ENCODE measurements at regions not wholly inside any gene's neighbourhood (a gene's known extent, or its start where the extent isn't known, plus 50 kb on each side); places are given as distances from the start of the nearest gene placed in this dataset.
"Not testable (repeated sequence)": the region's sequence is repeated elsewhere in the genome, so short reads cannot be mapped to it uniquely, and the experiment has no call there.

DNA sequence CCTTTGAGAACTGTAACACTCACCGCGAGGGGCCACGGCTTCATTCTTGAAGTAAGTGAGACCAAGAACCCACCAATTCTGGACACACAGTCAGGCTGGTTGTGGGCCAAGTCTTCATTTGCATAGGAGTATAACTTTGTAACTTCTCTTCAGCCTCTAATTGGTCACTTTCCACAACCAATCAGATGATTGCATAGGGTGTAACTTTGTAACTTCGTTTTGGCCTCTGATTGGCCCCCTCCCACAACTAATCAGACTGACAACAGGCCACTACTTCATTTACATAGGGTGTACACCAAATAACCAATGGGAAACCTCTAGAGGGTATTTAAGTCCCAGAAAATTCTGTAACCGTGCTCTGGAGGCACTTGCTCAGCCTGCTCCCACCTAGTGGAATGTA, 77.5 kb upstream of the TCF4 start:
- in situ Hi-C loops (cut with MboI; ENCODE audit: low sequenced_read_pairs) (no loop called here), intact Hi-C loops (cut with micrococcal nuclease) (no loop called here)
- H3K4me3 ChIP-seq (ENCODE audit: insufficient read depth, low read depth, low read length): no peak overlapping the region

DNA sequence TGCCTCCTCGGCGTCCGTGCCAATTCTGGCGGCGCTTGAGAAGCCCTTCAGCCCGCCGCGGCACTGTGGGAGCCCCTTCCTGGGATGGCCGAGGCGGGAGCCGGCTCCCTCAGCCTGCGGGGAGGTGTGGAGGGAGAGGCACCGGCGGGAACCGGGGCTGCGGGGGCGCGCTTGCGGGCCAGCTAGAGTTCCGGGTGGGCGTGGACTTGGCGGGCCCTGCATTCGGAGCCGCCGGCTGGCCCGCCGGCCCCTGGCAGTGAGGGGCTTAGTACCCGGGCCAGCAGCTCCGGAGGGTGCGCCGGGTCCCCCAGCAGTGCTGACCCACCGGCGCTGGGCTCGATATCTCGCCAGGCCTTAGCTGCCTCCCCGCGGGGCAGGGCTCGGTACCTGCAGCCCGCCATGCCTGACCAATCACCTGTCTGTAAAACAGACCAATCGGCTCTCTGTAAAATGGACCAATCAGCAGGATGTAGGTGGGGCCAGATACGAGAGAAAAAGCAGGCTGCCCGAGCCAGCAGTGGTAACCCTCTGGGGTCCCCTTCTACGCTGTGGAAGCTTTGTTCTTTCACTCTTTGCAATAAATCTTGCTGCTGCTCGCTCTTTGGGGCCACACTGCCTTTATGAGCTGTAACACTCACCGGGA, 76.9 kb upstream of the TCF4 start:
- H3K9me3 ChIP-seq (ENCODE audit: control insufficient read depth, insufficient read depth, low read length); DNase-seq; H3K23ac ChIP-seq (ENCODE audit: low read depth, low read length); H3K18ac ChIP-seq (ENCODE audit: low read depth, low read length); H3K56ac ChIP-seq (ENCODE audit: extremely low read depth, insufficient read depth, low read length); in situ Hi-C loops (cut with MboI; ENCODE audit: low sequenced_read_pairs); H4K20me1 ChIP-seq (ENCODE audit: insufficient read depth, low read length); H3K27ac ChIP-seq (ENCODE audit: insufficient read depth, low read length); dilution Hi-C loops (cut with HindIII; ENCODE audit: low sequenced_read_pairs, unreplicated experiment); CTCF ChIA-PET; intact Hi-C loops (cut with micrococcal nuclease); ATAC-seq (ENCODE audit: low read depth); H3K9me1 ChIP-seq (ENCODE audit: insufficient read depth, low read length); H2BK5ac ChIP-seq (ENCODE audit: low read depth, low read length, poor library complexity, severe bottlenecking); H3K36me3 ChIP-seq (ENCODE audit: control insufficient read depth, insufficient read depth, low read length); H3K4ac ChIP-seq (ENCODE audit: low read depth, low read length); H2AK5ac ChIP-seq (ENCODE audit: low read depth, low read length); H4K8ac ChIP-seq (ENCODE audit: low read depth in 2 of 2, low read length in 2 of 2); H3K79me1 ChIP-seq (ENCODE audit: low read depth in 1 of 2, low read length in 2 of 2); H2BK120ac ChIP-seq (ENCODE audit: low read depth, low read length); H3K4me3 ChIP-seq (ENCODE audit: insufficient read depth, low read depth, low read length); H4K5ac ChIP-seq (ENCODE audit: low read depth, low read length); H2BK20ac ChIP-seq (ENCODE audit: low read depth, low read length); H3K9ac ChIP-seq (ENCODE audit: low read depth, low read length); BruUV-seq (replicated peaks); POLR2A ChIA-PET (ENCODE audit: unreplicated experiment); H2BK15ac ChIP-seq (ENCODE audit: low read depth, low read length); H3K4me1 ChIP-seq (ENCODE audit: control insufficient read depth, insufficient read depth, low read length); H2AK9ac ChIP-seq (replicated peaks; ENCODE audit: low read depth, low read length, poor library complexity); H3K4me2 ChIP-seq (ENCODE audit: low read depth, low read length); H4K91ac ChIP-seq (ENCODE audit: insufficient read depth, low read depth, low read length); H3K27me3 ChIP-seq (ENCODE audit: control insufficient read depth, insufficient read depth, low read length); H3K14ac ChIP-seq (replicated peaks; ENCODE audit: low read depth, low read length); H2AFZ ChIP-seq (replicated peaks; ENCODE audit: low read length, poor library complexity): not testable (repeated sequence)
- 97% methylated on average over 13 of the region's 45 CpGs; no CpG with 5 or more reads in 1 of the 2 experiments for WGBS, 2 experiments (ENCODE audit: extremely low coverage in 2 of 2, insufficient read length in 1 of 2)

More for the DNA sequence above, 77.5 kb upstream of the TCF4 start:
- Histone ChIP-seq H3K23ac (ENCODE audit: low read depth, low read length) (no peak overlapping the region), H2BK5ac (ENCODE audit: low read depth, low read length, poor library complexity, severe bottlenecking) (no peak overlapping the region), H2BK20ac (ENCODE audit: low read depth, low read length) (no peak overlapping the region), H4K20me1 (ENCODE audit: insufficient read depth, low read length) (no peaks in the 10 kb centered on the region), H3K4me1 (ENCODE audit: control insufficient read depth, insufficient read depth, low read length) (no peaks in the 10 kb centered on the region), H2AK9ac (replicated peaks; ENCODE audit: low read depth, low read length, poor library complexity) (no peak overlapping the region), H3K4ac (ENCODE audit: low read depth, low read length) (no peak overlapping the region), H4K91ac (ENCODE audit: insufficient read depth, low read depth, low read length) (no peak overlapping the region), H3K18ac (ENCODE audit: low read depth, low read length) (no peak overlapping the region), H3K79me1 (ENCODE audit: low read depth in 1 of 2, low read length in 2 of 2) (no peaks in the 10 kb centered on the region), H2AFZ (replicated peaks; ENCODE audit: low read length, poor library complexity) (no peak overlapping the region), H3K9me3 (ENCODE audit: control insufficient read depth, insufficient read depth, low read length) (no peaks in the 10 kb centered on the region), H4K8ac (ENCODE audit: low read depth in 2 of 2, low read length in 2 of 2) (no peak overlapping the region), H2AK5ac (ENCODE audit: low read depth, low read length) (no peak overlapping the region), H3K27me3 (ENCODE audit: control insufficient read depth, insufficient read depth, low read length) (peaks cover 2% of the 10 kb centered on the region), H4K5ac (ENCODE audit: low read depth, low read length) (no peak overlapping the region), H2BK120ac (ENCODE audit: low read depth, low read length) (no peak overlapping the region), H3K9ac (ENCODE audit: low read depth, low read length) (no peak overlapping the region), H3K9me1 (ENCODE audit: insufficient read depth, low read length) (no peaks in the 10 kb centered on the region), H2BK15ac (ENCODE audit: low read depth, low read length) (no peak overlapping the region), H3K36me3 (ENCODE audit: control insufficient read depth, insufficient read depth, low read length) (no peaks in the 10 kb centered on the region), H3K56ac (ENCODE audit: extremely low read depth, insufficient read depth, low read length) (no peak overlapping the region), H3K27ac (ENCODE audit: insufficient read depth, low read length) (no peak overlapping the region), H3K14ac (replicated peaks; ENCODE audit: low read depth, low read length) (no peak overlapping the region), H3K4me2 (ENCODE audit: low read depth, low read length) (no peak overlapping the region)
- ChIA-PET CTCF (no interaction called here), POLR2A (ENCODE audit: unreplicated experiment) (no interaction called here)
- ATAC-seq (ENCODE audit: low read depth) (no peak), DNase-seq (no peak)
- BruUV-seq (replicated peaks): no TSS peak
- dilution Hi-C loops (cut with HindIII; ENCODE audit: low sequenced_read_pairs, unreplicated experiment): no loop called here
- no peak for TF ChIP-seq BHLHE40 (IDR thresholded peaks at IDR 0.05; ENCODE audit: low read depth, low read length)
- WGBS, 2 experiments (ENCODE audit: extremely low coverage in 2 of 2, insufficient read length in 1 of 2): no CpG with 5 or more reads among the region's 5 CpGs

All from IMR-90 (cell line).